Hematopoietic multipotent progenitor cell treated with erythropoietin and hydrocortisone succinate and interleukin-3 and kit ligand, for 15 days (in vitro differentiated cells): ENCODE measurements at regions not wholly inside any gene's neighbourhood (a gene's known extent, or its start where the extent isn't known, plus 50 kb on each side); places are given as distances from the start of the nearest gene placed in this dataset.

Experiments
- DNase-seq: peaks from one replicate; pipeline ENCODE4 v3.0.0-alpha.2; 2015; ENCODE audit warnings: low spot score

- no peak for DNase-seq
Observed at GRCh38 chr12:93177208-93178153, 200.2 kb upstream of the NUDT4 start.

- DNase-seq: no peak
Observed at GRCh38 chr12:93178154-93178878, 199.4 kb upstream of the NUDT4 start.

- no peak for DNase-seq
Observed at GRCh38 chr12:93179792-93180191, 197.9 kb upstream of the NUDT4 start.

GRCh38 chr12:93180566-93180965, 197.2 kb upstream of the NUDT4 start:
- no peak for DNase-seq

GRCh38 chr12:93181409-93181965, 196.2 kb upstream of the NUDT4 start:
- DNase-seq: no peak

- no peak for DNase-seq
Observed at GRCh38 chr12:93183940-93184671, 193.6 kb upstream of the NUDT4 start.

GRCh38 chr12:93184672-93185368, 192.9 kb upstream of the NUDT4 start:
- no peak for DNase-seq

- no peak for DNase-seq
Observed at GRCh38 chr12:93185369-93185741, 192.4 kb upstream of the NUDT4 start.

GRCh38 chr12:93186131-93186530, 191.6 kb upstream of the NUDT4 start:
- DNase-seq: no peak

- no peak for DNase-seq
Observed at GRCh38 chr12:93186621-93187020, 191.1 kb upstream of the NUDT4 start.

- no peak for DNase-seq
Observed at GRCh38 chr12:93191423-93191822, 186.3 kb upstream of the NUDT4 start.

GRCh38 chr12:93191956-93192355, 185.8 kb upstream of the NUDT4 start:
- DNase-seq: no peak

GRCh38 chr12:93192878-93193277, 184.8 kb upstream of the NUDT4 start:
- peak; percentile 28 for DNase-seq

- DNase-seq: no peak
Observed at GRCh38 chr12:93195511-93195910, 182.2 kb upstream of the NUDT4 start.

- DNase-seq: no peak
Observed at GRCh38 chr12:93197067-93197593, 180.6 kb upstream of the NUDT4 start.

GRCh38 chr12:93198086-93198485, 179.6 kb upstream of the NUDT4 start:
- no peak for DNase-seq

- DNase-seq: no peak
Observed at GRCh38 chr12:93199831-93200236, 177.9 kb upstream of the NUDT4 start.

GRCh38 chr12:93200291-93200917, 177.3 kb upstream of the NUDT4 start:
- no peak for DNase-seq

GRCh38 chr12:93201990-93202389, 175.7 kb upstream of the NUDT4 start:
- no peak for DNase-seq

GRCh38 chr12:93202688-93203087, 175.0 kb upstream of the NUDT4 start:
- no peak for DNase-seq

- DNase-seq: no peak
Observed at GRCh38 chr12:93203361-93203760, 174.4 kb upstream of the NUDT4 start.
